B cell (primary cell): ENCODE measurements at regions not wholly inside any gene's neighbourhood (a gene's known extent, or its start where the extent isn't known, plus 50 kb on each side); places are given as distances from the start of the nearest gene placed in this dataset.

ENCODE experiments used
- ATAC-seq: fragments of 200-7000 bp; cut with Tn5 transposase; one replicate; pipeline ENCODE4 v1.10.0; 2021; ENCODE audit warnings: low read depth, mild to moderate bottlenecking, moderate number of reproducible peaks, moderate library complexity
- CTCF ChIA-PET: fragments of 350-600 bp; sonication (Branson Sonifier 250); formaldehyde crosslinking; loops from one replicate; lab custom pipeline; 2021; ENCODE audit warnings: antibody characterized with exemption, inconsistent platforms; lab: Charles Lee
- POLR2A ChIA-PET: fragments of 350-600 bp; sonication (Branson Sonifier 250); formaldehyde crosslinking; loops from one replicate; lab custom pipeline; 2021; ENCODE audit warnings: antibody characterized with exemption; lab: Charles Lee
- DNase-seq: peaks from one replicate; pipeline ENCODE4 v3.0.0; 2013
- H2AFZ ChIP-seq: 2 replicates; pipeline ENCODE4 v1.6.1; 2012; ENCODE audit warnings: mild to moderate bottlenecking, low read depth, low read length; ENCODE audit not compliant: insufficient read depth, poor library complexity, severe bottlenecking
- H3K27ac ChIP-seq, 2 donors: 1 replicate in 1 of 2; 2 replicates in 1 of 2; pipeline ENCODE4 v1.5.1; 2012 to 2013; ENCODE audit warnings: low read length in 2 of 2, mild to moderate bottlenecking in 2 of 2, moderate library complexity in 1 of 2
- H3K27me3 ChIP-seq, 4 experiments: fragments of 200-600 bp in 1 of 4; sonication (generic) in 1 of 4; replicated peaks in 1 of 4; 1 replicate in 2 of 4; 2 replicates in 2 of 4; pipeline versions ENCODE4 v1.6.1 to v1.7.0; 2013 to 2016; ENCODE audit warnings: low read length in 3 of 4, mild to moderate bottlenecking in 2 of 4, mixed read lengths in 1 of 4, moderate library complexity in 1 of 4; ENCODE audit not compliant: insufficient read depth in 4 of 4, control insufficient read depth in 3 of 4; ENCODE audit errors: control extremely low read depth in 1 of 4
- H3K36me3 ChIP-seq, 2 experiments: replicated peaks in 1 of 2; 1 replicate in 1 of 2; 2 replicates in 1 of 2; pipeline versions ENCODE4 v1.6.1 to v1.7.1; 2013; ENCODE audit warnings: low read length in 1 of 2; ENCODE audit not compliant: insufficient read depth in 2 of 2, control insufficient read depth in 1 of 2; ENCODE audit errors: control extremely low read depth in 1 of 2, extremely low read depth in 1 of 2
- H3K4me1 ChIP-seq, 2 donors: fragments of 200-600 bp in 1 of 2; sonication (generic) in 1 of 2; 1 replicate in 1 of 2; 2 replicates in 1 of 2; pipeline versions ENCODE4 v1.5.1 to v1.6.1; 2013 to 2017; ENCODE audit warnings: low read length in 2 of 2; ENCODE audit not compliant: control insufficient read depth in 2 of 2, insufficient read depth in 2 of 2
- H3K4me2 ChIP-seq: replicated peaks from 2 replicates; pipeline ENCODE3; 2012; ENCODE audit warnings: mild to moderate bottlenecking, low read depth, low read length; ENCODE audit not compliant: poor library complexity, severe bottlenecking
- H3K4me3 ChIP-seq, 5 experiments: fragments of 200-600 bp in 1 of 5; sonication (generic) in 1 of 5; 1 replicate in 3 of 5; 2 replicates in 2 of 5; pipeline versions ENCODE4 v1.5.1 to v1.7.0; 2011 to 2016; ENCODE audit warnings: low read length in 4 of 5, mild to moderate bottlenecking in 4 of 5, low read depth in 2 of 5, control low read depth in 1 of 5, moderate library complexity in 1 of 5; ENCODE audit not compliant: insufficient read depth in 1 of 5; ENCODE audit errors: control extremely low read depth in 1 of 5, extremely low read depth in 1 of 5
- H3K79me2 ChIP-seq: fragments of 200-600 bp; sonication (generic); one replicate; pipeline ENCODE4 v1.6.0; 2016; ENCODE audit warnings: low read length; ENCODE audit not compliant: control insufficient read depth, insufficient read depth
- H3K9ac ChIP-seq: fragments of 200-600 bp; sonication (generic); 2 replicates; pipeline ENCODE4 v1.6.1; 2017; ENCODE audit warnings: mild to moderate bottlenecking, low read length, moderate library complexity
- H3K9me3 ChIP-seq, 3 donors: one replicate each; pipeline versions ENCODE4 v1.6.1 to v1.7.1; 2013; ENCODE audit warnings: low read length in 2 of 3; ENCODE audit not compliant: control insufficient read depth in 2 of 3, insufficient read depth in 1 of 3; ENCODE audit errors: control extremely low read depth in 1 of 3
- H4K20me1 ChIP-seq: 2 replicates; pipeline ENCODE4 v1.6.0; 2012; ENCODE audit warnings: mild to moderate bottlenecking, low read length; ENCODE audit not compliant: insufficient read depth, control insufficient read depth, poor library complexity, severe bottlenecking
- H3K27ac Mint-ChIP-seq: one replicate; pipeline ENCODE4 v1.8.0; 2021; ENCODE audit warnings: mixed read lengths
- H3K27me3 Mint-ChIP-seq: one replicate; pipeline ENCODE4 v1.8.0; 2021; ENCODE audit warnings: mixed read lengths
- H3K4me1 Mint-ChIP-seq: one replicate; pipeline ENCODE4 v1.8.0; 2021; ENCODE audit warnings: mixed read lengths
- H3K4me3 Mint-ChIP-seq: one replicate; pipeline ENCODE4 v1.8.0; 2021; ENCODE audit warnings: mixed read lengths
- H3K9me3 Mint-ChIP-seq: one replicate; pipeline ENCODE4 v1.8.0; 2022; ENCODE audit warnings: mixed read lengths; ENCODE audit not compliant: insufficient read depth
- CTCF ChIP-seq: fragments of 200-600 bp; IDR thresholded peaks from one replicate; pipeline ENCODE4 v1.8.0; 2022; ENCODE audit warnings: antibody characterized with exemption, mild to moderate bottlenecking
- EZH2 ChIP-seq: IDR thresholded peaks from 2 replicates; pipeline ENCODE4 v1.6.1; 2012; ENCODE audit warnings: borderline replicate concordance, low read depth, mild to moderate bottlenecking, moderate library complexity, low read length; ENCODE audit not compliant: insufficient read depth, poor library complexity, severe bottlenecking
- WGBS: methylation state at CpG from one replicate; pipeline ENCODE4 v1.1.5; 2013; ENCODE audit warnings: missing lambda C conversion rate; ENCODE audit not compliant: insufficient coverage; 5-methylcytosine and 5-hydroxymethylcytosine counted together
- intact Hi-C: fragments of 100-400 bp; cut with micrococcal nuclease; formaldehyde crosslinking; loops from one replicate; pipeline ENCODE4 v1.10.0; 2022

GRCh38 chr7:35891004-35891830 lies 90.4 kb downstream of the SEPTIN7 start:
- POLR2A ChIA-PET: no interaction called here
- CTCF ChIA-PET: interaction anchor here (0.7 to 3.2 kb wide), 3 partner anchors 13 to 182 kb away, joined by 3 to 10 read pairs (median 6); no protein-coding TSS in a partner anchor
- Mint-ChIP-seq H3K27ac (peak overlapping the region; percentile 47), H3K4me3 (no peak overlapping the region), H3K27me3 (no peaks in the 10 kb centered on the region), H3K4me1 (peaks cover 5% of the 10 kb centered on the region), H3K9me3 (no peaks in the 10 kb centered on the region)
- TF ChIP-seq EZH2 (no peak), CTCF (no peak)
- intact Hi-C loops: loop anchor here (5.0 kb wide), 1 partner anchor 59 kb away; no protein-coding TSS in a partner anchor
- H3K4me1 ChIP-seq: no peaks in the 10 kb centered on the region
- no peaks in the 10 kb centered on the region for H4K20me1 ChIP-seq
- H3K27me3 ChIP-seq: no peaks in the 10 kb centered on the region
- no peak overlapping the region for H3K4me3 ChIP-seq
- DNase-seq: no peak
- ATAC-seq: no peak
- no peak overlapping the region for H3K27ac ChIP-seq
- WGBS: no CpG with 5 or more reads among the region's 3 CpGs
- H3K9me3 ChIP-seq: no peaks in the 10 kb centered on the region
- H3K36me3 ChIP-seq: peaks cover 7 to 44% of the 10 kb centered on the region in 2 experiments
- no peak overlapping the region for H3K4me2 ChIP-seq
- no peak overlapping the region for H3K9ac ChIP-seq
- H3K79me2 ChIP-seq: no peaks in the 10 kb centered on the region
- H2AFZ ChIP-seq: no peak overlapping the region

GRCh38 chr7:35893649-35894048 lies 92.8 kb downstream of the SEPTIN7 start:
- Mint-ChIP-seq H3K27me3 (no peaks in the 10 kb centered on the region), H3K9me3 (no peaks in the 10 kb centered on the region), H3K4me1 (peaks cover 5% of the 10 kb centered on the region), H3K27ac (no peak overlapping the region), H3K4me3 (no peak overlapping the region)
- H3K4me1 ChIP-seq: no peaks in the 10 kb centered on the region
- CTCF ChIA-PET: interaction anchor here (0.8 to 3.2 kb wide), 2 partner anchors 82 to 184 kb away, joined by 3 to 10 read pairs; no protein-coding TSS in a partner anchor
- peak overlapping the region in 1 of 2 donors; percentile 39 for H3K27ac ChIP-seq
- TF ChIP-seq CTCF (no peak), EZH2 (no peak)
- ATAC-seq (no peak), DNase-seq (no peak)
- no peaks in the 10 kb centered on the region for H3K79me2 ChIP-seq
- intact Hi-C loops: loop anchor here (5.0 kb wide), 1 partner anchor 61 kb away; no protein-coding TSS in a partner anchor
- no peaks in the 10 kb centered on the region for H4K20me1 ChIP-seq
- no CpG with 5 or more reads among the region's 1 CpG for WGBS
- H3K9ac ChIP-seq: no peak overlapping the region
- POLR2A ChIA-PET: no interaction called here
- no peaks in the 10 kb centered on the region for H3K9me3 ChIP-seq
- no peak overlapping the region for H2AFZ ChIP-seq
- H3K36me3 ChIP-seq: peaks cover 3 to 50% of the 10 kb centered on the region in 2 experiments
- no peaks in the 10 kb centered on the region for H3K27me3 ChIP-seq
- H3K4me3 ChIP-seq: no peak overlapping the region
- no peak overlapping the region for H3K4me2 ChIP-seq
